Esophagus squamous epithelium (tissue), 4 donors: ENCODE measurements at regions not wholly inside any gene's neighbourhood (a gene's known extent, or its start where the extent isn't known, plus 50 kb on each side); places are given as distances from the start of the nearest gene placed in this dataset.

Source experiments
- CTCF ChIP-seq, 6 experiments: fragments of 450-650 bp in 4 of 6; fragments of 200-600 bp in 2 of 6; sonication (generic) in 2 of 6; IDR thresholded peaks; one replicate each; pipeline ENCODE4 v1.5.1; 2016 to 2019; ENCODE audit warnings: antibody characterized with exemption in 6 of 6, mild to moderate bottlenecking in 4 of 6, moderate library complexity in 4 of 6
- POLR2A ChIP-seq, 4 donors: fragments of 450-650 bp; IDR thresholded peaks; one replicate each; pipeline ENCODE4 v1.6.1; 2017; ENCODE audit warnings: antibody characterized with exemption in 4 of 4, mild to moderate bottlenecking in 4 of 4, moderate library complexity in 3 of 4

- TF ChIP-seq POLR2A (IDR thresholded peaks at IDR 0.05): no peak
- TF ChIP-seq CTCF (IDR thresholded peaks at IDR 0.05): no peak
Observed at GRCh38 chr11:36822829-36823228, 224.8 kb upstream of the RAG2 start.
